ENCODE measurements at regions not wholly inside any gene's neighbourhood (a gene's known extent, or its start where the extent isn't known, plus 50 kb on each side); places are given as distances from the start of the nearest gene placed in this dataset.
"Not testable (repeated sequence)": the region's sequence is repeated elsewhere in the genome, so short reads cannot be mapped to it uniquely, and the experiment has no call there.

GRCh38 chr11:92163879-92164278 is 60.7 kb upstream of the FAT3 start:
- H3K4me2 ChIP-seq (ENCODE audit: low read length) = no peak overlapping the region
- no peak overlapping the region for H2AFZ ChIP-seq (ENCODE audit: low read length)
- intact Hi-C loops (cut with micrococcal nuclease) = no loop called here
- ChIA-PET POLR2A (ENCODE audit: unreplicated experiment) (no interaction called here), CTCF (no interaction called here)
- H4K20me1 ChIP-seq (ENCODE audit: low read length) = no peaks in the 10 kb centered on the region
- TF ChIP-seq EZH2phosphoT487 (IDR thresholded peaks at IDR 0.05; ENCODE audit: borderline replicate concordance, low read length) (no peak), CTCF (conservative IDR thresholded peaks at IDR 0.05; ENCODE audit: low read depth, low read length) (no peak), EZH2 (IDR thresholded peaks at IDR 0.05; ENCODE audit: low read length, unreplicated experiment) (no peak)
- no peak overlapping the region for H3K4me3 ChIP-seq (ENCODE audit: low read length)
- no peaks in the 10 kb centered on the region for H3K9me2 ChIP-seq (replicated peaks; ENCODE audit: low read length)
- no peaks in the 10 kb centered on the region for H3K4me1 ChIP-seq (ENCODE audit: insufficient read depth, low read length)
- H3K79me2 ChIP-seq (ENCODE audit: low read length) = no peaks in the 10 kb centered on the region
- no TSS peak for BruUV-seq (replicated peaks)
- no peaks in the 10 kb centered on the region for H3F3A ChIP-seq (ENCODE audit: low read length, unreplicated experiment)
- no peak overlapping the region for H3K9ac ChIP-seq (ENCODE audit: low read length)
- H3K27ac ChIP-seq (ENCODE audit: low read length) = no peak overlapping the region
- DNase-seq (no peak), ATAC-seq (no peak)
- no peaks in the 10 kb centered on the region for H3K27me3 ChIP-seq (ENCODE audit: low read length)
- H3K9me3 ChIP-seq (ENCODE audit: low read length) = peaks cover 5% of the 10 kb centered on the region; the same call in 1 of the 2 replicates
- H3K36me3 ChIP-seq (ENCODE audit: low read depth, low read length) = no peaks in the 10 kb centered on the region

GRCh38 chr11:92162776-92163175 is 61.8 kb upstream of the FAT3 start:
- Histone ChIP-seq H3K27me3 (ENCODE audit: low read length) (no peaks in the 10 kb centered on the region), H3K9ac (ENCODE audit: low read length) (no peak overlapping the region), H3K36me3 (ENCODE audit: low read depth, low read length) (no peaks in the 10 kb centered on the region), H3K4me1 (ENCODE audit: insufficient read depth, low read length) (no peaks in the 10 kb centered on the region), H2AFZ (ENCODE audit: low read length) (no peak overlapping the region), H3K4me2 (ENCODE audit: low read length) (no peak overlapping the region), H4K20me1 (ENCODE audit: low read length) (no peaks in the 10 kb centered on the region), H3K79me2 (ENCODE audit: low read length) (no peaks in the 10 kb centered on the region), H3K4me3 (ENCODE audit: low read length) (no peak overlapping the region), H3K9me2 (replicated peaks; ENCODE audit: low read length) (no peaks in the 10 kb centered on the region), H3F3A (ENCODE audit: low read length, unreplicated experiment) (no peaks in the 10 kb centered on the region), H3K9me3 (ENCODE audit: low read length) (peaks cover 5% of the 10 kb centered on the region; the same call in 1 of the 2 replicates), H3K27ac (ENCODE audit: low read length) (no peak overlapping the region)
- ATAC-seq (no peak), DNase-seq (no peak)
- BruUV-seq (replicated peaks) = no TSS peak
- CTCF ChIA-PET = no interaction called here
- POLR2A ChIA-PET (ENCODE audit: unreplicated experiment) = no interaction called here
- no peak for TF ChIP-seq CTCF (conservative IDR thresholded peaks at IDR 0.05; ENCODE audit: low read depth, low read length)
- no peak for TF ChIP-seq EZH2 (IDR thresholded peaks at IDR 0.05; ENCODE audit: low read length, unreplicated experiment)
- no peak for TF ChIP-seq EZH2phosphoT487 (IDR thresholded peaks at IDR 0.05; ENCODE audit: borderline replicate concordance, low read length)
- intact Hi-C loops (cut with micrococcal nuclease) = no loop called here

- ChIA-PET CTCF (no interaction called here), POLR2A (ENCODE audit: unreplicated experiment) (no interaction called here)
- Histone ChIP-seq H3K9ac (ENCODE audit: low read length) (no peak overlapping the region), H3K9me2 (replicated peaks; ENCODE audit: low read length) (no peaks in the 10 kb centered on the region), H3K27ac (ENCODE audit: low read length) (no peak overlapping the region), H3K4me2 (ENCODE audit: low read length) (no peak overlapping the region), H3K4me3 (ENCODE audit: low read length) (no peak overlapping the region), H3K36me3 (ENCODE audit: low read depth, low read length) (no peaks in the 10 kb centered on the region), H3K4me1 (ENCODE audit: insufficient read depth, low read length) (no peaks in the 10 kb centered on the region), H3K9me3 (ENCODE audit: low read length) (peaks cover under 1% of the 10 kb centered on the region; the same call in 1 of the 2 replicates), H4K20me1 (ENCODE audit: low read length) (no peaks in the 10 kb centered on the region), H3F3A (ENCODE audit: low read length, unreplicated experiment) (no peaks in the 10 kb centered on the region), H3K79me2 (ENCODE audit: low read length) (no peaks in the 10 kb centered on the region), H2AFZ (ENCODE audit: low read length) (no peak overlapping the region), H3K27me3 (ENCODE audit: low read length) (no peaks in the 10 kb centered on the region)
- no peak for TF ChIP-seq CTCF (conservative IDR thresholded peaks at IDR 0.05; ENCODE audit: low read depth, low read length)
- TF ChIP-seq EZH2phosphoT487 (IDR thresholded peaks at IDR 0.05; ENCODE audit: borderline replicate concordance, low read length) = no peak
- no peak for TF ChIP-seq EZH2 (IDR thresholded peaks at IDR 0.05; ENCODE audit: low read length, unreplicated experiment)
- DNase-seq (no peak), ATAC-seq (no peak)
- intact Hi-C loops (cut with micrococcal nuclease) = no loop called here
- BruUV-seq (replicated peaks) = no TSS peak
Measured at GRCh38 chr11:92159931-92160330, 64.7 kb upstream of the FAT3 start.

GRCh38 chr11:92157390-92157789 is 67.2 kb upstream of the FAT3 start:
- H3F3A ChIP-seq (ENCODE audit: low read length, unreplicated experiment); H3K9ac ChIP-seq (ENCODE audit: low read length); H3K79me2 ChIP-seq (ENCODE audit: low read length); BruUV-seq (replicated peaks); H3K9me2 ChIP-seq (replicated peaks; ENCODE audit: low read length); POLR2A ChIA-PET (ENCODE audit: unreplicated experiment); H3K4me2 ChIP-seq (ENCODE audit: low read length); DNase-seq; H3K36me3 ChIP-seq (ENCODE audit: low read depth, low read length); H4K20me1 ChIP-seq (ENCODE audit: low read length); H3K27ac ChIP-seq (ENCODE audit: low read length); intact Hi-C loops (cut with micrococcal nuclease); H3K4me3 ChIP-seq (ENCODE audit: low read length); H3K27me3 ChIP-seq (ENCODE audit: low read length); H3K9me3 ChIP-seq (ENCODE audit: low read length); H2AFZ ChIP-seq (ENCODE audit: low read length); CTCF ChIA-PET; H3K4me1 ChIP-seq (ENCODE audit: insufficient read depth, low read length); ATAC-seq: not testable (repeated sequence)
